Right cardiac atrium (tissue), 5 donors: ENCODE measurements at regions not wholly inside any gene's neighbourhood (a gene's known extent, or its start where the extent isn't known, plus 50 kb on each side); places are given as distances from the start of the nearest gene placed in this dataset.

Experiments used
- ATAC-seq, 2 donors: fragments of 200-7000 bp; cut with Tn5 transposase; one replicate each; pipeline versions ENCODE4 v1.8.0 to v1.9.1; 2020; ENCODE audit warnings: moderate library complexity in 2 of 2, mild to moderate bottlenecking in 1 of 2
- DNase-seq, 3 donors: peaks; one replicate each; pipeline ENCODE4 v3.0.0-alpha.2; 2020
- H3K27ac ChIP-seq: one replicate; pipeline ENCODE4 v1.5.1; 2013; ENCODE audit warnings: mild to moderate bottlenecking, low read length, control low read depth, moderate library complexity
- H3K27me3 ChIP-seq: one replicate; pipeline ENCODE4 v1.6.1; 2013; ENCODE audit not compliant: control insufficient read depth, insufficient read depth
- H3K4me1 ChIP-seq: one replicate; pipeline ENCODE4 v1.6.1; 2013; ENCODE audit warnings: low read length; ENCODE audit not compliant: control insufficient read depth, insufficient read depth
- H3K4me3 ChIP-seq: one replicate; pipeline ENCODE4 v1.5.1; 2013; ENCODE audit warnings: low read length, control low read depth
- H3K9me3 ChIP-seq: one replicate; pipeline ENCODE4 v1.6.1; 2013; ENCODE audit warnings: low read length; ENCODE audit not compliant: control insufficient read depth
- WGBS: extraction: QIAGEN DNeasy Blood & Tissue Kit; methylation state at CpG from one replicate; pipeline ENCODE4 v1.1.7; 2013; 5-methylcytosine and 5-hydroxymethylcytosine counted together
- intact Hi-C, 4 donors: fragments of 100-400 bp; cut with DNase I; formaldehyde crosslinking; loops; one replicate each; pipeline versions ENCODE4 v1.11.0 to v1.14.0; 2022 to 2023
- donor health status: healthy with polysubstance abuse.
- donor health status: DM: no; HTN: yes; CAD: no.
- donor health status: DM: no; HTN: no; CAD: no.
- donor health status: DM: no; HTN: yes; CAD: no; lungs with severe emphysema.
- donor health status: DM: yes; HTN: yes; CAD: no.

DNA sequence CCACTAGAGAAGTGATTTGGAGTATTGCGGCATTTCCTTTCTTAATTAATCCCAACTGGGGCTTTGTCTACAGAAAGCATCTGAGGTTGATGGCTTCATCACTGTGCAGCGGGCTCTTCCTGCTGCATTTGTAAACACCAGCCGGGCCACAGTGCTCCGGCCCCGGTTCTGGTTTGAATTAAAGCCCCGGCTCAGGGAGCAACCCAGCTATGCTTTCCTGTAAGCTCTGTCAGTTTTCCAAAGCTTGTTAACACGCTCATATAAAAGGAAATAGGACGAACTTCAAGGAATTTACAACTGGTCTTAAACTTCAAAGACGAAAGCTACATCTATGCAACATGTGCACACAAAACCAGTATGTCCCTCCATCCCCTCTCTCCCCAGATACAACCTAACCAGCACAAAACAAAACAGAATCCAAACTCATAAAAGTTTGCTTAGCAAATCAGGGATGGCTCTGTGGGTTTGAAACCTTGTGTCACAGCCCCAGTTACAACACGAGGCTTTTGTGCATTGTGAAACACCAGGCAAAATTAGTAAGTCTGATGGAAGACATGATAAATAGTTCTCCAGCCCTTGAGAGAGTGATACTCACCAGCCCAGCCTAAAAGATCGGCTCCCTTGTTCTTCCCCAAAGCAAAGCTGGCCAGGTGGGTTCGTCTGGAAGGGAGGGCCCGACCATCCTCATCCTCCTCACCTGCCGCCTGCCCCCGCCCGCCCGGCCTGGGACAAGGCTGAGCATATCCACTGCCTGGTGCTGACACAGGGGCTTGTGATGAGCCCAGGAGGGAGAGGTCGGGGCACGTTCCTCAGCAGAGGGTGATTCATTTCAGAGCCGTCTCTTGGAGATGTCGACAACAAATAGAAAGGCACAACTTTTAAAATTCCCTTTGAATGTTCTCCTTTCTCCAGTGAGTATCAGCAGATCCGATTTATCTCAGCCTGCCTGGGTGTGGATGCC is 197.9 kb downstream of the TFAP2C start:
- WGBS = 45% methylated on average over 22 of the region's 22 CpGs
- H3K9me3 ChIP-seq = no peaks in the 10 kb centered on the region
- intact Hi-C loops = no loop called here
- no peaks in the 10 kb centered on the region for H3K4me1 ChIP-seq
- H3K4me3 ChIP-seq = no peak overlapping the region
- no peaks in the 10 kb centered on the region for H3K27me3 ChIP-seq
- ATAC-seq (no peak), DNase-seq (no peak)
- no peak overlapping the region for H3K27ac ChIP-seq

- no peaks in the 10 kb centered on the region for H3K27me3 ChIP-seq
- 57% methylated on average over 14 of the region's 14 CpGs for WGBS
- intact Hi-C loops = no loop called here
These were observed 198.7 kb downstream of the TFAP2C start for GRCh38 chr20:56827763-56828162.

GRCh38 chr20:56828402-56828801 is 199.3 kb downstream of the TFAP2C start:
- intact Hi-C loops = no loop called here
- no peaks in the 10 kb centered on the region for H3K27me3 ChIP-seq
- H3K27ac ChIP-seq = no peak overlapping the region
- ATAC-seq = no peak
- no peaks in the 10 kb centered on the region for H3K9me3 ChIP-seq
- H3K4me3 ChIP-seq = no peak overlapping the region
- 92% methylated on average over 9 of the region's 9 CpGs for WGBS
- no peak for DNase-seq
- no peaks in the 10 kb centered on the region for H3K4me1 ChIP-seq

More at GRCh38 chr20:56827763-56828162, 198.7 kb downstream of the TFAP2C start:
- Histone ChIP-seq H3K4me3 (no peak overlapping the region), H3K4me1 (no peaks in the 10 kb centered on the region), H3K27ac (no peak overlapping the region), H3K9me3 (no peaks in the 10 kb centered on the region)
- ATAC-seq (no peak), DNase-seq (no peak)

- ATAC-seq (no peak), DNase-seq (no peak)
- Histone ChIP-seq H3K27ac (no peak overlapping the region), H3K9me3 (no peaks in the 10 kb centered on the region), H3K4me3 (no peak overlapping the region), H3K4me1 (no peaks in the 10 kb centered on the region), H3K27me3 (no peaks in the 10 kb centered on the region)
- 18% methylated on average over 17 of the region's 17 CpGs for WGBS
- intact Hi-C loops = no loop called here
These were observed 200.8 kb downstream of the TFAP2C start for GRCh38 chr20:56829788-56830385.

DNA sequence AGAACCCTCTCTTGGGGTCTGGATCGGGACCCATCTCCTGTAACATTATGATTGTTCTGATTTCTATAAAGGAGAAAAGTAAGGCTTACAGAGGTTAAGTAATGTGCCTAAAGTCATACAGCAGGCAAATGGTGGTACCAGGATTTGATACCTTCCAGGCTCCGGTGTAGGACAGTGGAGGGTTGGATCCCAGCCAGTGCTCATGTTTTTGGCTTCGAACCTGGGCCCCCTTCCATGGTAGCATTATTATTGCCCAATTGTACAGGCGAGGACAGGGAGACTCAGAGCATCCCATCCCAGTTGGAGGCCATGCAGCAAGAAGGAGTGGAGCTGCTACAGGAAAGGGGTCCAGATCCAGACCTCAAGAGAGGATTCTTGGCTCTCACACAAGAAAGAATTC is 202.7 kb downstream of the TFAP2C start:
- Histone ChIP-seq H3K27ac (no peak overlapping the region), H3K4me3 (no peak overlapping the region), H3K4me1 (no peaks in the 10 kb centered on the region), H3K27me3 (no peaks in the 10 kb centered on the region), H3K9me3 (no peaks in the 10 kb centered on the region)
- ATAC-seq (no peak), DNase-seq (no peak)
- intact Hi-C loops = no loop called here
- 54% methylated on average over 4 of the region's 4 CpGs for WGBS

- no peaks in the 10 kb centered on the region for H3K27me3 ChIP-seq
- ATAC-seq = no peak
These were observed 204.3 kb downstream of the TFAP2C start for GRCh38 chr20:56833427-56833826.

DNA sequence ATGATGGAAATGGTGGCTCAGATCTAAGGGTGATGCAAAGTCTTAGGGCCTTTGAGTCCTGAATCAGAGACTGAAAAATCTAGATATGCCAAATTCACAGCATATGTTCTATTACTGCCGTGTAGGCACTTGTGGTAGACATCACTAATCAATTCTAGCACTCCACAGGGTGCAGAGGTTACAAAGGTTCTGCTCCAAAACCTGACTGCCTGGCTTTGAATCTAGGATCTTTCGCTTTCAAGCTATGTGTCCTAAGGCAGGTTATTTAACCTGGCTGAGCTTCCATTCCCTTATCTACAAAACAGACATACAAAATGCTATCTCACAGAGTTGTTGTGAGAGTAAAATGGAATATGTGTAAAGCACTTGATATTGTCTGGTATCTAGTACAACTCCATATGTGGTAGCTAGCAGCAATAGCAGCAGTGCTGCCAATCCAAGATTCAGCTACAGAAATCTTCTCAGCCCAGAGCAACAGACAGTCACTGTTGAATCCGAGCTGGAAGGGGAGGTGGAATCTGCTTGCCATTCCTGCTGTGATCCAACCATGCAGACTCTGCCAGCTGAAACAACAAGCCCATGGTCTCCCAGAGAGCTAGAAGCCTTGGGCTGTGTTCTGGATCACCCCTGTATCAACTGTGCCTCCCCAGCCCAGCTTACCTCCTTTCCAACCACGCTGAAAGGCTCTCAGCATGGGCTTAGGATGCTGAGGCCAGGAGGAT is 206.9 kb downstream of the TFAP2C start:
- DNase-seq = no peak
- no peaks in the 10 kb centered on the region for H3K9me3 ChIP-seq
- no peak overlapping the region for H3K4me3 ChIP-seq
- no peaks in the 10 kb centered on the region for H3K4me1 ChIP-seq
- intact Hi-C loops = no loop called here
- H3K27me3 ChIP-seq = no peaks in the 10 kb centered on the region
- ATAC-seq = no peak
- no peak overlapping the region for H3K27ac ChIP-seq
- WGBS = 43% methylated on average over 4 of the region's 4 CpGs

More at GRCh38 chr20:56833427-56833826, 204.3 kb downstream of the TFAP2C start:
- 52% methylated on average over 5 of the region's 5 CpGs for WGBS
- intact Hi-C loops = no loop called here
- H3K27ac ChIP-seq = no peak overlapping the region
- DNase-seq = no peak
- H3K4me3 ChIP-seq = no peak overlapping the region
- H3K9me3 ChIP-seq = no peaks in the 10 kb centered on the region
- H3K4me1 ChIP-seq = no peaks in the 10 kb centered on the region

DNA sequence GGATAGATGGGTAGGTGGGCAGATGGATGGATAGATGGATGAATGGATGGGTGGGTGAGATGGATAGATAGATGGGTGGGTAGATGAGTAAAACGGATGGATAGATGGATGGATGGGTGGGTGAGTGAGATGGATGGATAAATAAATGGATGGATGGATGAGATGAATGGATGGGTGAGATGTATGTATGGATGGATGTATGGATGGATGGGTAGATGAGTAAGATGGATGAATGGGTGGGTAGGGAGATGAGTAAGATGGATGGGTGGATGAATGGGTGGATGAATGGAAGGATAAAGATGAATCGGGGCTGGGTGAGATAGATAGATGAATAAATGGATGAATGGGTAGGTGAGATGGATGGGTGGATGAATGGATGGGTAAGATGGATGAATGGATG is 210.1 kb downstream of the TFAP2C start:
- no peak for DNase-seq
- 82% methylated on average over 2 of the region's 2 CpGs for WGBS
- ATAC-seq = no peak
- no peak overlapping the region for H3K27ac ChIP-seq
- H3K4me1 ChIP-seq = no peaks in the 10 kb centered on the region
- intact Hi-C loops = no loop called here
- H3K9me3 ChIP-seq = no peaks in the 10 kb centered on the region
- no peak overlapping the region for H3K4me3 ChIP-seq
- H3K27me3 ChIP-seq = no peaks in the 10 kb centered on the region

DNA sequence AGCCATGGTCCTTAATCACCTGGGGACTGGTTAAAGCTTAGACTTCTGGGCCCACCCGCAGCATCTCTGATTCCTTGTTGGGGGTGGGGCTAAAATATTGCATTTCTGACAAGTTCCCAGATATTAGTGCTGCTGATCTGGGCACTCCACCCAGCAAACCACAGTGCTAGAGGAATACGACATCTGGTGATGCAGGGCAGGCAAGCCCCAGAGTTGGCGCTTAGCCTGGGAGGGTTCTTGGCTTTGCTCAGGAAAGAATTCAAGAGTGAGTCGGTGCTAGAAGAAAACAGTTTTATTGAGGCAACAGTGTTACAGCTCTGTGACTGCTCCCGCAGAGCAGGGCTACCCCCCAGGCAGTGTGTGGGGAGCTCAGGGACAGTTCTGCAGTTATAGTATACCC is 210.7 kb downstream of the TFAP2C start:
- WGBS = 79% methylated on average over 5 of the region's 5 CpGs
- intact Hi-C loops = no loop called here
- H3K27me3 ChIP-seq = no peaks in the 10 kb centered on the region
- DNase-seq = no peak
- no peak overlapping the region for H3K27ac ChIP-seq
- H3K4me1 ChIP-seq = no peaks in the 10 kb centered on the region
- H3K4me3 ChIP-seq = no peak overlapping the region
- ATAC-seq = no peak
- H3K9me3 ChIP-seq = no peaks in the 10 kb centered on the region

DNA sequence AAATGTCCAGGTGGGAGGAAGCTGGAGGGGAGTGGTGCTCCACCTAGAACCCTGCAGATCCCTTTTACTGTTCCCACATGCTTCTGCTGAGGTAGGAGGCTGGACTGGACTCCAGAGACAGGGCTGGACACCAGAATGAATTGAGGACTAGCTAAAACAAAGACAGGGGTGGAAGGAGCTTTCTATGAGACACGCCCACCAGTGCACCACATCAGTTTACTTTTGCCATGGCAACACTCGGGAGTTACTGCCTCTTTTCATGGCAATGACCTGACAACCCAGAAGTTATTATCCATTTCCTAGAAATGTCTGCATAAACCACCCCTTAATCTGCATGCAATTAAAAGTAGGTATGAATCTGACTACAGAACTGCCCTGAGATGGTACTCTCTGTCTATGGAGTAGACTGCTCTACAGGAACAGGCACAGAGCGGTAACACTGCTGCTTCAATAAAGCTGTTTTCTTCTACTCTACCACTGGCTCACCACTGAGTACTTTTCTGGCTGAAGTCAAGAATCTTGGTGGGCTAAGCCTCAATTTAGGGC is 211.7 kb downstream of the TFAP2C start:
- H3K4me1 ChIP-seq = no peaks in the 10 kb centered on the region
- no peak overlapping the region for H3K4me3 ChIP-seq
- no peak for DNase-seq
- H3K27ac ChIP-seq = no peak overlapping the region
- intact Hi-C loops = no loop called here
- H3K9me3 ChIP-seq = no peaks in the 10 kb centered on the region
- no peak for ATAC-seq
- H3K27me3 ChIP-seq = no peaks in the 10 kb centered on the region
- WGBS = 65% methylated on average over 3 of the region's 3 CpGs
